ENCODE measurements at regions not wholly inside any gene's neighbourhood (a gene's known extent, or its start where the extent isn't known, plus 50 kb on each side); places are given as distances from the start of the nearest gene placed in this dataset.
"Not testable (repeated sequence)": the region's sequence is repeated elsewhere in the genome, so short reads cannot be mapped to it uniquely, and the experiment has no call there.

GRCh38 chr11:29153078-29153477 lies 863.8 kb downstream of the KCNA4 start:
- Histone ChIP-seq H3K27me3 (replicated peaks; ENCODE audit: control insufficient read depth, insufficient read depth, low read length) (no peaks in the 10 kb centered on the region), H3K36me3 (ENCODE audit: control insufficient read depth, insufficient read depth, low read length) (no peaks in the 10 kb centered on the region), H3K4me3 (replicated peaks; ENCODE audit: low read depth, low read length) (no peak overlapping the region)
- TF ChIP-seq, protein P1, sequence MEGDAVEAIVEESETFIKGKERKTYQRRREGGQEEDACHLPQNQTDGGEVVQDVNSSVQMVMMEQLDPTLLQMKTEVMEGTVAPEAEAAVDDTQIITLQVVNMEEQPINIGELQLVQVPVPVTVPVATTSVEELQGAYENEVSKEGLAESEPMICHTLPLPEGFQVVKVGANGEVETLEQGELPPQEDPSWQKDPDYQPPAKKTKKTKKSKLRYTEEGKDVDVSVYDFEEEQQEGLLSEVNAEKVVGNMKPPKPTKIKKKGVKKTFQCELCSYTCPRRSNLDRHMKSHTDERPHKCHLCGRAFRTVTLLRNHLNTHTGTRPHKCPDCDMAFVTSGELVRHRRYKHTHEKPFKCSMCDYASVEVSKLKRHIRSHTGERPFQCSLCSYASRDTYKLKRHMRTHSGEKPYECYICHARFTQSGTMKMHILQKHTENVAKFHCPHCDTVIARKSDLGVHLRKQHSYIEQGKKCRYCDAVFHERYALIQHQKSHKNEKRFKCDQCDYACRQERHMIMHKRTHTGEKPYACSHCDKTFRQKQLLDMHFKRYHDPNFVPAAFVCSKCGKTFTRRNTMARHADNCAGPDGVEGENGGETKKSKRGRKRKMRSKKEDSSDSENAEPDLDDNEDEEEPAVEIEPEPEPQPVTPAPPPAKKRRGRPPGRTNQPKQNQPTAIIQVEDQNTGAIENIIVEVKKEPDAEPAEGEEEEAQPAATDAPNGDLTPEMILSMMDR (IDR thresholded peaks at IDR 0.05; ENCODE audit: insufficient read depth, low read length, poor library complexity, severe bottlenecking) = no peak
- no peak for DNase-seq (ENCODE audit: extremely low read depth, insufficient read length)

GRCh38 chr11:29142573-29142972 lies 874.3 kb downstream of the KCNA4 start:
- H3K4me3 ChIP-seq (replicated peaks; ENCODE audit: low read depth, low read length); DNase-seq (ENCODE audit: extremely low read depth, insufficient read length); H3K36me3 ChIP-seq (ENCODE audit: control insufficient read depth, insufficient read depth, low read length); H3K27me3 ChIP-seq (replicated peaks; ENCODE audit: control insufficient read depth, insufficient read depth, low read length): not testable (repeated sequence)

- DNase-seq (ENCODE audit: extremely low read depth, insufficient read length) = no peak
- Histone ChIP-seq H3K4me3 (replicated peaks; ENCODE audit: low read depth, low read length) (no peak overlapping the region), H3K36me3 (ENCODE audit: control insufficient read depth, insufficient read depth, low read length) (no peaks in the 10 kb centered on the region), H3K27me3 (replicated peaks; ENCODE audit: control insufficient read depth, insufficient read depth, low read length) (no peaks in the 10 kb centered on the region)
- TF ChIP-seq, protein P1 (IDR thresholded peaks at IDR 0.05; ENCODE audit: insufficient read depth, low read length, poor library complexity, severe bottlenecking) = no peak
Measured at GRCh38 chr11:29135504-29135903, 881.3 kb downstream of the KCNA4 start.

GRCh38 chr11:29131055-29131454 lies 885.8 kb downstream of the KCNA4 start:
- no peaks in the 10 kb centered on the region for H3K36me3 ChIP-seq (ENCODE audit: control insufficient read depth, insufficient read depth, low read length)
- H3K4me3 ChIP-seq (replicated peaks; ENCODE audit: low read depth, low read length) = no peak overlapping the region
- TF ChIP-seq, protein P1 (IDR thresholded peaks at IDR 0.05; ENCODE audit: insufficient read depth, low read length, poor library complexity, severe bottlenecking) = no peak
- no peak for DNase-seq (ENCODE audit: extremely low read depth, insufficient read length)
- no peaks in the 10 kb centered on the region for H3K27me3 ChIP-seq (replicated peaks; ENCODE audit: control insufficient read depth, insufficient read depth, low read length)

GRCh38 chr11:29129844-29130243 lies 887.0 kb downstream of the KCNA4 start:
- no peak for DNase-seq (ENCODE audit: extremely low read depth, insufficient read length)
- Histone ChIP-seq H3K36me3 (ENCODE audit: control insufficient read depth, insufficient read depth, low read length) (no peaks in the 10 kb centered on the region), H3K4me3 (replicated peaks; ENCODE audit: low read depth, low read length) (no peak overlapping the region), H3K27me3 (replicated peaks; ENCODE audit: control insufficient read depth, insufficient read depth, low read length) (no peaks in the 10 kb centered on the region)
- TF ChIP-seq, protein P1 (IDR thresholded peaks at IDR 0.05; ENCODE audit: insufficient read depth, low read length, poor library complexity, severe bottlenecking) = no peak

DNA sequence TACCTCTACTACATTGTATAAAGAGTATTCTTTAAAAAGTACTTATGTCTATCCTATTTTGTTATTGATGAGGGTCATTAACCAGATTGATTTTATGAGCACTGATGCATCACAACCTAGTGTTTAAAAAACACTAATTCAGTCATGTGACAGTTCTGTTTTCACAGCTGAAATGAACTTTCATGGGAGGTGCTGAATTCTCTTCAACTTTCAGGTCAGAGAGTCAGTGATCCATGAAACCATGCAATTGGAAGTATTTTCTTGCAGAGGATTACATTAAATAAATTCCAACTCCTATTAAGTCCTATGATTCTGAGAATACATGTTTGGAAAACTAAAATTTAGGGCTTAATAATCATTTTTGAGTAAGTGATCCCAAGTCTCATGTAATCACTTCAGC lies 889.4 kb downstream of the KCNA4 start:
- Histone ChIP-seq H3K27me3 (replicated peaks; ENCODE audit: control insufficient read depth, insufficient read depth, low read length) (no peaks in the 10 kb centered on the region), H3K36me3 (ENCODE audit: control insufficient read depth, insufficient read depth, low read length) (no peaks in the 10 kb centered on the region), H3K4me3 (replicated peaks; ENCODE audit: low read depth, low read length) (no peak overlapping the region)
- DNase-seq (ENCODE audit: extremely low read depth, insufficient read length) = no peak
- TF ChIP-seq, protein P1 (IDR thresholded peaks at IDR 0.05; ENCODE audit: insufficient read depth, low read length, poor library complexity, severe bottlenecking) = no peak
